ENCODE measurements at regions not wholly inside any gene's neighbourhood (a gene's known extent, or its start where the extent isn't known, plus 50 kb on each side); places are given as distances from the start of the nearest gene placed in this dataset.

- no peak overlapping the region for H3K4me3 Mint-ChIP-seq (ENCODE audit: unreplicated experiment)
- no peaks in the 10 kb centered on the region for H3K4me1 Mint-ChIP-seq (ENCODE audit: low read depth, unreplicated experiment)
- H3K27me3 Mint-ChIP-seq (ENCODE audit: unreplicated experiment): peaks cover 4% of the 10 kb centered on the region
- no peak for DNase-seq
- peaks cover 4% of the 10 kb centered on the region for H3K9me3 Mint-ChIP-seq (ENCODE audit: unreplicated experiment)
- peaks cover 17% of the 10 kb centered on the region for H3K36me3 Mint-ChIP-seq (ENCODE audit: unreplicated experiment)
- TF ChIP-seq CTCF (IDR thresholded peaks at IDR 0.05; ENCODE audit: partially characterized antibody, unreplicated experiment): no peak
- no peak overlapping the region for H3K27ac Mint-ChIP-seq (ENCODE audit: unreplicated experiment)
Observed at GRCh38 chr20:56986476-56986875, 280.0 kb downstream of the BMP7 start.

GRCh38 chr20:56986931-56987720, 279.3 kb downstream of the BMP7 start:
- peaks cover 4% of the 10 kb centered on the region for H3K27me3 Mint-ChIP-seq (ENCODE audit: unreplicated experiment)
- DNase-seq: no peak
- TF ChIP-seq CTCF (IDR thresholded peaks at IDR 0.05; ENCODE audit: partially characterized antibody, unreplicated experiment): no peak
- no peak overlapping the region for H3K4me3 Mint-ChIP-seq (ENCODE audit: unreplicated experiment)
- H3K4me1 Mint-ChIP-seq (ENCODE audit: low read depth, unreplicated experiment): no peaks in the 10 kb centered on the region
- peaks cover 4% of the 10 kb centered on the region for H3K9me3 Mint-ChIP-seq (ENCODE audit: unreplicated experiment)
- H3K36me3 Mint-ChIP-seq (ENCODE audit: unreplicated experiment): peaks cover 17% of the 10 kb centered on the region
- no peak overlapping the region for H3K27ac Mint-ChIP-seq (ENCODE audit: unreplicated experiment)

- no peak overlapping the region for H3K4me3 Mint-ChIP-seq (ENCODE audit: unreplicated experiment)
- TF ChIP-seq CTCF (IDR thresholded peaks at IDR 0.05; ENCODE audit: partially characterized antibody, unreplicated experiment): no peak
- no peak overlapping the region for H3K27ac Mint-ChIP-seq (ENCODE audit: unreplicated experiment)
- peaks cover 4% of the 10 kb centered on the region for H3K9me3 Mint-ChIP-seq (ENCODE audit: unreplicated experiment)
- H3K36me3 Mint-ChIP-seq (ENCODE audit: unreplicated experiment): peaks cover 17% of the 10 kb centered on the region
- no peak for DNase-seq
- H3K27me3 Mint-ChIP-seq (ENCODE audit: unreplicated experiment): peaks cover 4% of the 10 kb centered on the region
- H3K4me1 Mint-ChIP-seq (ENCODE audit: low read depth, unreplicated experiment): no peaks in the 10 kb centered on the region
Observed at GRCh38 chr20:56987986-56988385, 278.5 kb downstream of the BMP7 start.

GRCh38 chr20:56988446-56988845, 278.0 kb downstream of the BMP7 start:
- Mint-ChIP-seq H3K27ac (ENCODE audit: unreplicated experiment) (no peak overlapping the region), H3K36me3 (ENCODE audit: unreplicated experiment) (peaks cover 17% of the 10 kb centered on the region), H3K4me3 (ENCODE audit: unreplicated experiment) (no peak overlapping the region), H3K4me1 (ENCODE audit: low read depth, unreplicated experiment) (no peaks in the 10 kb centered on the region), H3K27me3 (ENCODE audit: unreplicated experiment) (peaks cover 4% of the 10 kb centered on the region), H3K9me3 (ENCODE audit: unreplicated experiment) (peaks cover 4% of the 10 kb centered on the region)
- TF ChIP-seq CTCF (IDR thresholded peaks at IDR 0.05; ENCODE audit: partially characterized antibody, unreplicated experiment): no peak
- DNase-seq: no peak

- Mint-ChIP-seq H3K4me1 (ENCODE audit: low read depth, unreplicated experiment) (no peaks in the 10 kb centered on the region), H3K9me3 (ENCODE audit: unreplicated experiment) (peaks cover 4% of the 10 kb centered on the region), H3K4me3 (ENCODE audit: unreplicated experiment) (no peak overlapping the region), H3K27me3 (ENCODE audit: unreplicated experiment) (peaks cover 4% of the 10 kb centered on the region), H3K36me3 (ENCODE audit: unreplicated experiment) (peaks cover 11% of the 10 kb centered on the region), H3K27ac (ENCODE audit: unreplicated experiment) (no peak overlapping the region)
- no peak for DNase-seq
- no peak for TF ChIP-seq CTCF (IDR thresholded peaks at IDR 0.05; ENCODE audit: partially characterized antibody, unreplicated experiment)
Observed at GRCh38 chr20:56989516-56989915, 276.9 kb downstream of the BMP7 start.

All from glutamatergic neuron (in vitro differentiated cells).